SK-N-SH treated with all-trans-retinoic acid at 6 μM for 48 hours (cell line): ENCODE measurements at regions not wholly inside any gene's neighbourhood (a gene's known extent, or its start where the extent isn't known, plus 50 kb on each side); places are given as distances from the start of the nearest gene placed in this dataset.

ENCODE experiments used
- ATAC-seq: fragments of 200-7000 bp; cut with Tn5 transposase; 3 replicates; pipeline ENCODE4 v1.9.1; 2020; ENCODE audit warnings: mild to moderate bottlenecking, moderate library complexity
- ARNTL ChIP-seq: fragments of 450-650 bp; formaldehyde crosslinking; IDR thresholded peaks from 2 replicates; pipeline ENCODE4 v1.5.0; 2020; ENCODE audit warnings: low read depth, mild to moderate bottlenecking, moderate library complexity, borderline replicate concordance
- BACH2 ChIP-seq: fragments of 250-450 bp; sonication (Bioruptor Pico); IDR thresholded peaks from 2 replicates; pipeline ENCODE4 v1.9.0; 2021; ENCODE audit warnings: mild to moderate bottlenecking, borderline replicate concordance
- CSDC2 ChIP-seq: fragments of 250-450 bp; sonication (Bioruptor Pico); IDR thresholded peaks from 2 replicates; pipeline ENCODE4 v1.5.0; 2020; ENCODE audit warnings: mild to moderate bottlenecking, moderate library complexity
- CSRNP3 ChIP-seq: fragments of 250-450 bp; sonication (Bioruptor Pico); IDR thresholded peaks from 2 replicates; pipeline ENCODE4 v1.5.1; 2021; ENCODE audit warnings: mild to moderate bottlenecking, moderate library complexity
- ESRRG ChIP-seq: fragments of 250-450 bp; sonication (Bioruptor Pico); IDR thresholded peaks from 2 replicates; pipeline ENCODE4 v1.6.1; 2021; ENCODE audit warnings: mild to moderate bottlenecking
- GLIS3 ChIP-seq: fragments of 250-450 bp; sonication (Bioruptor Pico); IDR thresholded peaks from 2 replicates; pipeline ENCODE4 v1.5.0; 2020; ENCODE audit warnings: mild to moderate bottlenecking, moderate library complexity
- ISL1 ChIP-seq: fragments of 250-450 bp; sonication (Bioruptor Pico); IDR thresholded peaks from 2 replicates; pipeline ENCODE4 v2.1.2; 2022; ENCODE audit warnings: mild to moderate bottlenecking, moderate library complexity
- OSR1 ChIP-seq: fragments of 250-450 bp; sonication (Bioruptor Pico); IDR thresholded peaks from 2 replicates; pipeline ENCODE4 v1.8.0; 2022; ENCODE audit warnings: moderate library complexity, mild to moderate bottlenecking, inconsistent platforms
- PATZ1 ChIP-seq: fragments of 250-450 bp; sonication (Bioruptor Pico); IDR thresholded peaks from 2 replicates; pipeline ENCODE4 v1.8.0; 2020; ENCODE audit warnings: mild to moderate bottlenecking, moderate library complexity, borderline replicate concordance
- POU6F1 ChIP-seq: fragments of 250-450 bp; sonication (Bioruptor Pico); IDR thresholded peaks from 2 replicates; pipeline ENCODE4 v1.8.0; 2021; ENCODE audit warnings: low read depth, mild to moderate bottlenecking, moderate library complexity, borderline replicate concordance
- PPARA ChIP-seq: fragments of 250-450 bp; sonication (Bioruptor Pico); IDR thresholded peaks from 2 replicates; pipeline ENCODE4 v1.5.0; 2020; ENCODE audit warnings: mild to moderate bottlenecking, borderline replicate concordance
- RARB ChIP-seq: fragments of 250-450 bp; sonication (Bioruptor Pico); IDR thresholded peaks from 2 replicates; pipeline ENCODE4 v1.8.0; 2021; ENCODE audit warnings: mild to moderate bottlenecking, moderate library complexity
- SNAI2 ChIP-seq: fragments of 250-450 bp; sonication (Bioruptor Pico); IDR thresholded peaks from 2 replicates; pipeline ENCODE4 v1.5.0; 2020; ENCODE audit warnings: mild to moderate bottlenecking, moderate library complexity
- TCF4 ChIP-seq: fragments of 250-450 bp; sonication (Bioruptor Pico); IDR thresholded peaks from 2 replicates; pipeline ENCODE4 v1.8.0; 2021; ENCODE audit warnings: mild to moderate bottlenecking, moderate library complexity, borderline replicate concordance
- TOX ChIP-seq: fragments of 250-450 bp; sonication (Bioruptor Pico); IDR thresholded peaks from 2 replicates; pipeline ENCODE4 v1.8.0; 2021; ENCODE audit warnings: mild to moderate bottlenecking, moderate library complexity, borderline replicate concordance
- ZC3H10 ChIP-seq: fragments of 250-450 bp; sonication (Bioruptor Pico); IDR thresholded peaks from 2 replicates; pipeline ENCODE4 v1.5.1; 2021; ENCODE audit warnings: mild to moderate bottlenecking, moderate library complexity
- ZFP3 ChIP-seq: fragments of 250-450 bp; sonication (Bioruptor Pico); IDR thresholded peaks from 2 replicates; pipeline ENCODE4 v1.5.0; 2020; ENCODE audit warnings: mild to moderate bottlenecking, moderate library complexity
- ZFP30 ChIP-seq: fragments of 450-650 bp; formaldehyde crosslinking; IDR thresholded peaks from 2 replicates; pipeline ENCODE4 v1.5.0; 2022; ENCODE audit warnings: mild to moderate bottlenecking, moderate library complexity
- ZNF565 ChIP-seq: fragments of 450-650 bp; formaldehyde crosslinking; conservative IDR thresholded peaks from 2 replicates; pipeline ENCODE4 v1.5.0; 2020; ENCODE audit warnings: low read depth, mild to moderate bottlenecking, moderate library complexity
- ZNF70 ChIP-seq: fragments of 450-650 bp; formaldehyde crosslinking; IDR thresholded peaks from 2 replicates; pipeline ENCODE4 v1.5.0; 2020; ENCODE audit warnings: mild to moderate bottlenecking, moderate library complexity
- ZNF8 ChIP-seq: fragments of 450-650 bp; formaldehyde crosslinking; IDR thresholded peaks from 2 replicates; pipeline ENCODE4 v1.5.0; 2020; ENCODE audit warnings: mild to moderate bottlenecking, moderate library complexity

GRCh38 chr13:76091076-76091475, 454.9 kb downstream of the LMO7 start:
- no peak for ATAC-seq
- no peak for TF ChIP-seq CSDC2 (CRISPR knock-in tag)
- TF ChIP-seq ZC3H10 (CRISPR knock-in tag) = no peak
- TF ChIP-seq ZFP3 (CRISPR knock-in tag) = no peak
- no peak for TF ChIP-seq CSRNP3 (CRISPR knock-in tag)
- TF ChIP-seq PATZ1 (CRISPR knock-in tag) = no peak
- no peak for TF ChIP-seq ZNF8 (CRISPR knock-in tag)
- no peak for TF ChIP-seq POU6F1
- no peak for TF ChIP-seq RARB (CRISPR knock-in tag)
- no peak for TF ChIP-seq TCF4 (CRISPR knock-in tag)
- no peak for TF ChIP-seq SNAI2 (CRISPR knock-in tag)
- TF ChIP-seq ESRRG (CRISPR knock-in tag) = no peak
- no peak for TF ChIP-seq ZNF70 (CRISPR knock-in tag)
- no peak for TF ChIP-seq ZNF565 (CRISPR knock-in tag)
- TF ChIP-seq TOX (CRISPR knock-in tag) = no peak
- no peak for TF ChIP-seq OSR1 (CRISPR knock-in tag)
- TF ChIP-seq ZFP30 (CRISPR knock-in tag) = no peak
- TF ChIP-seq BACH2 = no peak
- TF ChIP-seq ARNTL (CRISPR knock-in tag) = no peak

GRCh38 chr13:76086729-76087128, 450.6 kb downstream of the LMO7 start:
- no peak for ATAC-seq
- no peak for TF ChIP-seq ZNF565 (CRISPR knock-in tag)
- no peak for TF ChIP-seq POU6F1
- TF ChIP-seq ISL1 (CRISPR knock-in tag) = no peak

- no peak for TF ChIP-seq CSDC2 (CRISPR knock-in tag)
- no peak for TF ChIP-seq ARNTL (CRISPR knock-in tag)
- TF ChIP-seq ISL1 (CRISPR knock-in tag) = no peak
- no peak for TF ChIP-seq POU6F1
- no peak for TF ChIP-seq OSR1 (CRISPR knock-in tag)
- no peak for ATAC-seq
Measured at GRCh38 chr13:76067850-76068249, 431.7 kb downstream of the LMO7 start.

GRCh38 chr13:76053181-76053580, 417.1 kb downstream of the LMO7 start:
- no peak for ATAC-seq

GRCh38 chr13:76049376-76049746, 413.2 kb downstream of the LMO7 start:
- ATAC-seq = no peak
- TF ChIP-seq ARNTL (CRISPR knock-in tag) (no peak), ZNF565 (CRISPR knock-in tag) (no peak), PPARA (CRISPR knock-in tag) (no peak), TOX (CRISPR knock-in tag) (no peak), OSR1 (CRISPR knock-in tag) (no peak), RARB (CRISPR knock-in tag) (no peak), GLIS3 (no peak), ZFP3 (CRISPR knock-in tag) (no peak), ZC3H10 (CRISPR knock-in tag) (no peak), ISL1 (CRISPR knock-in tag) (no peak), POU6F1 (no peak), TCF4 (CRISPR knock-in tag) (no peak)
- TF ChIP-seq, all 23 proteins: peak for 0

More at GRCh38 chr13:76053181-76053580, 417.1 kb downstream of the LMO7 start:
- TF ChIP-seq ZNF70 (CRISPR knock-in tag) (no peak), ZFP30 (CRISPR knock-in tag) (no peak)
- TF ChIP-seq, all 23 proteins: peak for 0
